ENCODE measurements at regions not wholly inside any gene's neighbourhood (a gene's known extent, or its start where the extent isn't known, plus 50 kb on each side); places are given as distances from the start of the nearest gene placed in this dataset.

- 0 out of 2 replicates have a peak, but pooled peaks cover 3% of the 10 kb centered on the region for H4K20me1 ChIP-seq (ENCODE audit: insufficient read depth)
- intact Hi-C loops (cut with micrococcal nuclease) = no loop called here
- H2AFZ ChIP-seq (ENCODE audit: low read depth, low read length, poor library complexity, severe bottlenecking) = no peak overlapping the region
- TF ChIP-seq EGR1 (IDR thresholded peaks at IDR 0.05; ENCODE audit: low read depth) (no peak), POLR2AphosphoS5 (IDR thresholded peaks at IDR 0.05; ENCODE audit: low read depth, low read length) (no peak), REST (IDR thresholded peaks at IDR 0.05; ENCODE audit: low read depth) (no peak), TCF7L2 (IDR thresholded peaks at IDR 0.05; ENCODE audit: borderline replicate concordance, extremely low read depth, insufficient read depth, insufficient read length) (no peak), CEBPB (IDR thresholded peaks at IDR 0.05; ENCODE audit: low read depth) (no peak), ZNF274 (IDR thresholded peaks at IDR 0.05; ENCODE audit: low read depth, low read length) (no peak), EZH2 (IDR thresholded peaks at IDR 0.05) (no peak), JUND (IDR thresholded peaks at IDR 0.05) (no peak), ELF1 (IDR thresholded peaks at IDR 0.05; ENCODE audit: borderline replicate concordance, low read depth) (no peak), SIN3A (IDR thresholded peaks at IDR 0.05; ENCODE audit: low read depth) (no peak), RAD21 (IDR thresholded peaks at IDR 0.05; ENCODE audit: low read depth) (no peak), MAX (IDR thresholded peaks at IDR 0.05) (no peak), ZFX (IDR thresholded peaks at IDR 0.05) (no peak), FOSL1 (IDR thresholded peaks at IDR 0.05; ENCODE audit: low read depth) (no peak), CTCF (IDR thresholded peaks at IDR 0.05 in 2 of 3, conservative IDR thresholded peaks at IDR 0.05 in 1 of 3; ENCODE audit: borderline replicate concordance in 1 of 3, insufficient read depth in 1 of 3, low read depth in 2 of 3, low read length in 2 of 3) (no peak), EZH2phosphoT487 (IDR thresholded peaks at IDR 0.05; ENCODE audit: borderline replicate concordance) (no peak)
- BruUV-seq (replicated peaks) = no TSS peak
- POLR2A ChIA-PET = no interaction called here
- H3K36me3 ChIP-seq (ENCODE audit: control insufficient read depth in 1 of 2, insufficient read depth in 2 of 2, low read length in 2 of 2) = no peaks in the 10 kb centered on the region
- no peak overlapping the region for H3K4me3 ChIP-seq (replicated peaks in 1 of 2; ENCODE audit: low read depth in 1 of 2, low read length in 2 of 2)
- DNase-seq (ENCODE audit: low read depth, low spot score) (no peak), ATAC-seq (no peak)
- H3K4me2 ChIP-seq (ENCODE audit: low read length) = no peak overlapping the region
- no peak overlapping the region for H3K27ac ChIP-seq (ENCODE audit: low read depth, low read length)
- H3K9me2 ChIP-seq (ENCODE audit: insufficient read depth) = no peaks in the 10 kb centered on the region
- CTCF ChIA-PET = no interaction called here
- H3K27me3 ChIP-seq (ENCODE audit: insufficient read depth, low read length) = peaks cover 48% of the 10 kb centered on the region
- H3K4me1 ChIP-seq (ENCODE audit: control insufficient read depth in 1 of 2, insufficient read depth in 2 of 2, low read length in 2 of 2) = no peaks in the 10 kb centered on the region
- no peaks in the 10 kb centered on the region for H3K9me3 ChIP-seq (ENCODE audit: control insufficient read depth in 1 of 2, insufficient read depth in 1 of 2, low read depth in 1 of 2, low read length in 2 of 2)
- RAD21 ChIA-PET (ENCODE audit: low non-redundant PET in 1 of 2, low total read pairs in 2 of 2, uncharacterized antibody in 2 of 2, unreplicated experiment in 2 of 2) = no interaction called here
- no peak overlapping the region for H3K9ac ChIP-seq (ENCODE audit: low read length)
- H3K79me2 ChIP-seq (ENCODE audit: insufficient read depth, low read length) = no peaks in the 10 kb centered on the region
These were observed 181.2 kb downstream of the OMA1 start for GRCh38 chr1:58365328-58365727.
